Progenitor cell of endocrine pancreas (in vitro differentiated cells): ENCODE measurements at regions not wholly inside any gene's neighbourhood (a gene's known extent, or its start where the extent isn't known, plus 50 kb on each side); places are given as distances from the start of the nearest gene placed in this dataset.

Experiments
- DNase-seq: peaks from one replicate; pipeline ENCODE4 v3.0.0; 2021; ENCODE audit warnings: low spot score; ENCODE audit not compliant: unreplicated experiment
- H3K27ac Mint-ChIP-seq: 2 replicates; pipeline ENCODE4 v1.8.0; 2021; ENCODE audit warnings: mild to moderate bottlenecking, moderate library complexity, mixed read lengths
- H3K27me3 Mint-ChIP-seq: 2 replicates; pipeline ENCODE4 v1.8.0; 2021; ENCODE audit warnings: mixed read lengths
- H3K36me3 Mint-ChIP-seq: 2 replicates; pipeline ENCODE4 v1.8.0; 2022; ENCODE audit warnings: mixed read lengths; ENCODE audit not compliant: insufficient read depth
- H3K4me1 Mint-ChIP-seq: 2 replicates; pipeline ENCODE4 v1.8.0; 2021; ENCODE audit warnings: low read depth, mixed read lengths
- H3K4me3 Mint-ChIP-seq: 2 replicates; pipeline ENCODE4 v1.8.0; 2021; ENCODE audit warnings: low read depth, mild to moderate bottlenecking, moderate library complexity, mixed read lengths
- H3K9me3 Mint-ChIP-seq: 2 replicates; pipeline ENCODE4 v1.8.0; 2021; ENCODE audit warnings: low read depth, mixed read lengths
- TF ChIP-seq, protein P1 (sequence below): fragments of 200-600 bp; sonication (generic); IDR thresholded peaks from one replicate; pipeline ENCODE4 v1.5.0; 2021; ENCODE audit warnings: antibody characterized with exemption, mild to moderate bottlenecking; ENCODE audit not compliant: unreplicated experiment

DNA sequence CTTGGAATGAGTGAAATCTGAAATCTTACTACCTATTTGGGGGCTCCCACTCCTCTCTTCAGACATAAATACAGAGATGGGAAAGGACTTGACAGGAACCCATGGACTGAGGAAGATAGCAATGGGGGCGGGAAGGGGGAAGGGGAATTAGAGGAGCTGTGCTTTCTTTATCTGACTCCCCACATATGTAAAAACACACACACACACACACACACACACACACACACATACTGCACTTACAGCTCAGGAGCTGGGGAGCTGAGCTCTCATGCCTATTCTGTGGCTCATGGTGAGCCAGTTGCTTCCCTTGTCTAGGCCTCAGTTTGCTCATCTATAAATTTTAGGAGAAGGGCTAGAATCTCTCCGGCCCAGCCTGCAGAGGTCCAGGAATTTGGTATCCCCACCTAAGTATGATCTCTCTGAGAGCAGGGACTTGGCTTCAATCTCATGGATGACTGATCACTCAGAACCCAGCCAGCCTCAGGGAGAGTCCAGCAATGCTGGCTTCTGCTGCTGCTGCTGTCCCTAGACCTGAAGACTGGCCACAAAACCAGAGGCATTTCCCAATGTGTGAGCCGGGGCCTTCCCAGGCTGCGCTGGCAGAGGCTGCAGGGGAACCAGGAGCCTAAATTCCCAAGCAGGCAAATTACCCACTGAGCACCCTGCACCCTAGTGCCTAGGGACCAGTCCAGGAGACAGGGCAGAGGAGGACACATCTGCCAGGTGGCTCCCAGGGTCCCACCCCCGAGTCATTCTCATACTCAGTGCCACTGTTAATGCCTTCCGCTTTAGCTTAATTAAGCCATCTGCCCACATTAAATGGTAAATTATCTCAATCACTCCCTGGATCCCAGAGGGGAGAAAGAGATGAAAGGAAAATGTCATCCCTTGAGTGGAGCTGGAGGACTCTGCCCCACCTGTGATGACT, 57.5 kb upstream of the RBM15 start:
- H3K4me1 Mint-ChIP-seq, result no peaks in the 10 kb centered on the region
- TF ChIP-seq, protein P1, sequence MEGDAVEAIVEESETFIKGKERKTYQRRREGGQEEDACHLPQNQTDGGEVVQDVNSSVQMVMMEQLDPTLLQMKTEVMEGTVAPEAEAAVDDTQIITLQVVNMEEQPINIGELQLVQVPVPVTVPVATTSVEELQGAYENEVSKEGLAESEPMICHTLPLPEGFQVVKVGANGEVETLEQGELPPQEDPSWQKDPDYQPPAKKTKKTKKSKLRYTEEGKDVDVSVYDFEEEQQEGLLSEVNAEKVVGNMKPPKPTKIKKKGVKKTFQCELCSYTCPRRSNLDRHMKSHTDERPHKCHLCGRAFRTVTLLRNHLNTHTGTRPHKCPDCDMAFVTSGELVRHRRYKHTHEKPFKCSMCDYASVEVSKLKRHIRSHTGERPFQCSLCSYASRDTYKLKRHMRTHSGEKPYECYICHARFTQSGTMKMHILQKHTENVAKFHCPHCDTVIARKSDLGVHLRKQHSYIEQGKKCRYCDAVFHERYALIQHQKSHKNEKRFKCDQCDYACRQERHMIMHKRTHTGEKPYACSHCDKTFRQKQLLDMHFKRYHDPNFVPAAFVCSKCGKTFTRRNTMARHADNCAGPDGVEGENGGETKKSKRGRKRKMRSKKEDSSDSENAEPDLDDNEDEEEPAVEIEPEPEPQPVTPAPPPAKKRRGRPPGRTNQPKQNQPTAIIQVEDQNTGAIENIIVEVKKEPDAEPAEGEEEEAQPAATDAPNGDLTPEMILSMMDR, result no peak
- no peak overlapping the region for H3K4me3 Mint-ChIP-seq
- H3K27me3 Mint-ChIP-seq, result peaks cover 30% of the 10 kb centered on the region
- H3K36me3 Mint-ChIP-seq, result no peaks in the 10 kb centered on the region
- no peaks in the 10 kb centered on the region for H3K9me3 Mint-ChIP-seq
- no peak for DNase-seq
- H3K27ac Mint-ChIP-seq, result no peak overlapping the region

DNA sequence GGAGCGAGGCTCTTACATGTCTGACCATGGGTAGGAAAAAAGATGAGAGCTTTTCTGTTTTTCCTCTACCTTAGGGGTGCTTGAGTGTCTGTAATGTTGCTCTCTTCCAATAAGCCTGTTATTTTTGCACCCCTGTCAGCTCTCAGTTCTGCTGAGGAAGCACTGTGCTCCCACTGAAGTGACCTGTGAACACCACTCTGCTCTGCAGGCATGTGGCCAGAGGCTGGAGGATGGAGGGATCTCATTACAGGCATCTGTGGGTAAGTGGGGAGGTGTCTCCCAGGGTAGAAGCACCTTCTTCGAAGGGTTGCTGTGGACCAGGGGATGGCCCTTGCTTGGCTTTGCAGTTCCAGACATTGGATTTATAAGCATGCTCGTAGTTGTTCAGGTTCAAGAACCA, 56.8 kb upstream of the RBM15 start:
- H3K9me3 Mint-ChIP-seq, result no peaks in the 10 kb centered on the region

GRCh38 chr1:110283677-110284076, 55.5 kb upstream of the RBM15 start:
- no peaks in the 10 kb centered on the region for H3K9me3 Mint-ChIP-seq
- TF ChIP-seq, protein P1, result no peak
- no peak overlapping the region for H3K27ac Mint-ChIP-seq
- no peaks in the 10 kb centered on the region for H3K36me3 Mint-ChIP-seq
- H3K27me3 Mint-ChIP-seq, result peaks cover 27% of the 10 kb centered on the region
- no peak for DNase-seq
- no peak overlapping the region for H3K4me3 Mint-ChIP-seq
- H3K4me1 Mint-ChIP-seq, result no peaks in the 10 kb centered on the region

More for the DNA sequence above, 56.8 kb upstream of the RBM15 start:
- no peak for DNase-seq
- H3K27me3 Mint-ChIP-seq, result peaks cover 32% of the 10 kb centered on the region
- no peak overlapping the region for H3K4me3 Mint-ChIP-seq
- no peak overlapping the region for H3K27ac Mint-ChIP-seq
- TF ChIP-seq, protein P1, result no peak
- no peaks in the 10 kb centered on the region for H3K36me3 Mint-ChIP-seq
- H3K4me1 Mint-ChIP-seq, result no peaks in the 10 kb centered on the region

DNA sequence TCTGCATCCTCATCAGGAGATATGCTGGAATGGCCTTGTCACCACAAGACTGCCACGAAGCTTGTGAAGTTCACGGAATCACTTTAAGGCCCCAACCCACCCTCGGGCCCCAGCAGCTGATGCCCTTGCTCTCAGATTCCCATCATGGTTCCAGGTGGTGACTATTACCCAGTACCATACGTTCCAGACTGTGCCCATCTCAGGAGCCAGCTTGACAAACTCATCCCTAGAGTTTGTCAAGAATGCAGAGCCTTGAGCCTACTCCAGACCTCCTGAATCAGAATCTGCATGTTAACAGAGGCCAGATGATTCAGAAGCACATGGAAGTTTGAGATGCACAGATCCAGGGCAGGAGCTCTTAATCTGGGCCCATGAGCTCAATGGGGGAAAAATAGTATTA, 53.9 kb upstream of the RBM15 start:
- peaks cover 31% of the 10 kb centered on the region for H3K27me3 Mint-ChIP-seq
- H3K27ac Mint-ChIP-seq, result no peak overlapping the region
- no peaks in the 10 kb centered on the region for H3K4me1 Mint-ChIP-seq
- H3K4me3 Mint-ChIP-seq, result no peak overlapping the region
- no peaks in the 10 kb centered on the region for H3K9me3 Mint-ChIP-seq
- no peak for DNase-seq
- no peaks in the 10 kb centered on the region for H3K36me3 Mint-ChIP-seq
- TF ChIP-seq, protein P1, result no peak

DNA sequence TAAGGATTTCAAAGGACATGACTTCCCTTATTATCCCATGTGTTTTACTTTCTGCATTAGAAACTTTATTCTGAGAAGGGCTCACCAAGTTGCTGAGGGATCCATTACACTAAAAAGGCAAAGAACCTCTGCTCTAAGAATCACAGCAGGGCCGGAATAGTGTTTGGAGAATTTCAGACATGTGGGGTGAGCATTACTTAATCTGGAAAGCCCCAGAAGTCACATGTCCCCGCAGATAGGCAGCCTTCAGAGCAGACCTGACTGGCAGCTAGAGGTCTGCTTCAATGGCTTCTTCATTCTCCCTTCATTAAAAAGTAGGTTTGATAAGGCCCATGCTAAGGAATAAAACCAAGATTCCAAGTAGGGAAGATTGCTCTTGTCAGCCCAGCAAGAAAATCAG, 52.6 kb upstream of the RBM15 start:
- no peak for DNase-seq
- Mint-ChIP-seq H3K36me3 (no peaks in the 10 kb centered on the region), H3K27me3 (peaks cover 37% of the 10 kb centered on the region), H3K9me3 (no peaks in the 10 kb centered on the region), H3K27ac (no peak overlapping the region), H3K4me1 (no peaks in the 10 kb centered on the region), H3K4me3 (no peak overlapping the region)
- TF ChIP-seq, protein P1, result no peak
